ENCODE measurements at regions not wholly inside any gene's neighbourhood (a gene's known extent, or its start where the extent isn't known, plus 50 kb on each side); places are given as distances from the start of the nearest gene placed in this dataset.
A peak's percentile ranks its signal among the peaks of the same experiment; 100 is the strongest.

- H3K9me3 ChIP-seq (ENCODE audit: insufficient read depth, low read depth, low read length), result peaks cover 3% of the 10 kb centered on the region
- no peak overlapping the region for H3K9ac ChIP-seq (ENCODE audit: low read length)
- no CpG with 5 or more reads among the region's 3 CpGs for WGBS (ENCODE audit: extremely low coverage, insufficient coverage, insufficient read length)
- no peak overlapping the region for H2AFZ ChIP-seq (ENCODE audit: insufficient read depth, low read length, poor library complexity)
- peak overlapping the region; percentile 81 for H2AK5ac ChIP-seq (ENCODE audit: low read length)
- peaks cover 28% of the 10 kb centered on the region for H3K79me1 ChIP-seq (ENCODE audit: low read length)
- H2BK120ac ChIP-seq (ENCODE audit: insufficient read depth, low read length, poor library complexity), result peak overlapping the region; percentile 91
- no peak overlapping the region for H3K4me2 ChIP-seq (ENCODE audit: low read length)
- no peak overlapping the region for H3K4me3 ChIP-seq (ENCODE audit: low read depth, low read length)
- H3K18ac ChIP-seq (ENCODE audit: low read length), result peak overlapping the region; percentile 72
- H2BK12ac ChIP-seq (ENCODE audit: low read length), result peak overlapping the region; percentile 94
- H3K4ac ChIP-seq (ENCODE audit: low read depth, low read length), result peak overlapping the region; percentile 68
- peak overlapping the region; percentile 93 for H3K27ac ChIP-seq (ENCODE audit: low read depth, low read length)
- H4K91ac ChIP-seq (ENCODE audit: low read depth, low read length), result peak overlapping the region; percentile 95
- H3K14ac ChIP-seq (ENCODE audit: low read length), result peak overlapping the region; percentile 83
- H4K12ac ChIP-seq (ENCODE audit: low read depth, low read length), result no peak overlapping the region
- DNase-seq, result no peak
- no peak overlapping the region for H3K23ac ChIP-seq (ENCODE audit: low read length)
- H4K8ac ChIP-seq (ENCODE audit: low read depth, low read length), result peak overlapping the region; percentile 73
- peaks cover 1% of the 10 kb centered on the region for H3K79me2 ChIP-seq (ENCODE audit: control insufficient read depth, insufficient read depth, low read length, poor library complexity)
- H3K27me3 ChIP-seq (ENCODE audit: insufficient read depth, low read length), result no peaks in the 10 kb centered on the region
- H3K36me3 ChIP-seq (ENCODE audit: control insufficient read depth in 1 of 2, insufficient read depth in 2 of 2, low read length in 2 of 2), result no peaks in the 10 kb centered on the region
- H3K4me1 ChIP-seq (ENCODE audit: control insufficient read depth in 1 of 2, insufficient read depth in 2 of 2, low read length in 2 of 2), result peaks cover 24 to 32% of the 10 kb centered on the region in 2 experiments
- H2BK5ac ChIP-seq (ENCODE audit: low read depth, low read length, poor library complexity), result peak overlapping the region; percentile 90
Measured at GRCh38 chr20:57076951-57077350, 189.5 kb downstream of the BMP7 start.

GRCh38 chr20:57078116-57078515 is 188.3 kb downstream of the BMP7 start:
- Histone ChIP-seq H2BK12ac (ENCODE audit: low read length) (no peak overlapping the region), H3K4me1 (ENCODE audit: control insufficient read depth in 1 of 2, insufficient read depth in 2 of 2, low read length in 2 of 2) (peaks cover 14 to 21% of the 10 kb centered on the region in 2 experiments), H2AK5ac (ENCODE audit: low read length) (no peak overlapping the region), H3K23ac (ENCODE audit: low read length) (no peak overlapping the region), H3K79me2 (ENCODE audit: control insufficient read depth, insufficient read depth, low read length, poor library complexity) (no peaks in the 10 kb centered on the region), H3K36me3 (ENCODE audit: control insufficient read depth in 1 of 2, insufficient read depth in 2 of 2, low read length in 2 of 2) (no peaks in the 10 kb centered on the region), H4K12ac (ENCODE audit: low read depth, low read length) (no peak overlapping the region), H4K91ac (ENCODE audit: low read depth, low read length) (no peak overlapping the region), H2AFZ (ENCODE audit: insufficient read depth, low read length, poor library complexity) (no peak overlapping the region), H2BK5ac (ENCODE audit: low read depth, low read length, poor library complexity) (no peak overlapping the region), H3K14ac (ENCODE audit: low read length) (no peak overlapping the region), H3K79me1 (ENCODE audit: low read length) (peaks cover 18% of the 10 kb centered on the region), H3K4ac (ENCODE audit: low read depth, low read length) (no peak overlapping the region), H3K4me2 (ENCODE audit: low read length) (no peak overlapping the region), H4K8ac (ENCODE audit: low read depth, low read length) (no peak overlapping the region), H3K27me3 (ENCODE audit: insufficient read depth, low read length) (no peaks in the 10 kb centered on the region), H3K9me3 (ENCODE audit: insufficient read depth, low read depth, low read length) (peaks cover 3% of the 10 kb centered on the region), H3K4me3 (ENCODE audit: low read depth, low read length) (no peak overlapping the region), H3K18ac (ENCODE audit: low read length) (no peak overlapping the region), H2BK120ac (ENCODE audit: insufficient read depth, low read length, poor library complexity) (no peak overlapping the region), H3K27ac (ENCODE audit: low read depth, low read length) (no peak overlapping the region), H3K9ac (ENCODE audit: low read length) (no peak overlapping the region)
- peak in 1 of 2 donors; percentile 63 for DNase-seq
- WGBS (ENCODE audit: extremely low coverage, insufficient coverage, insufficient read length), result no CpG with 5 or more reads among the region's 1 CpG

GRCh38 chr20:57079031-57080005 is 187.1 kb downstream of the BMP7 start:
- no peak overlapping the region for H2BK12ac ChIP-seq (ENCODE audit: low read length)
- no peak overlapping the region for H3K18ac ChIP-seq (ENCODE audit: low read length)
- H3K79me1 ChIP-seq (ENCODE audit: low read length), result peaks cover 13% of the 10 kb centered on the region
- no peaks in the 10 kb centered on the region for H3K27me3 ChIP-seq (ENCODE audit: insufficient read depth, low read length)
- WGBS (ENCODE audit: extremely low coverage, insufficient coverage, insufficient read length), result no CpG with 5 or more reads among the region's 2 CpGs
- no peak overlapping the region for H4K91ac ChIP-seq (ENCODE audit: low read depth, low read length)
- no peak overlapping the region for H2BK120ac ChIP-seq (ENCODE audit: insufficient read depth, low read length, poor library complexity)
- H4K8ac ChIP-seq (ENCODE audit: low read depth, low read length), result no peak overlapping the region
- no peak for DNase-seq
- no peaks in the 10 kb centered on the region for H3K36me3 ChIP-seq (ENCODE audit: control insufficient read depth in 1 of 2, insufficient read depth in 2 of 2, low read length in 2 of 2)
- H3K79me2 ChIP-seq (ENCODE audit: control insufficient read depth, insufficient read depth, low read length, poor library complexity), result no peaks in the 10 kb centered on the region
- H3K4me3 ChIP-seq (ENCODE audit: low read depth, low read length), result no peak overlapping the region
- H2AK5ac ChIP-seq (ENCODE audit: low read length), result no peak overlapping the region
- H4K12ac ChIP-seq (ENCODE audit: low read depth, low read length), result no peak overlapping the region
- no peak overlapping the region for H3K4me2 ChIP-seq (ENCODE audit: low read length)
- no peak overlapping the region for H2BK5ac ChIP-seq (ENCODE audit: low read depth, low read length, poor library complexity)
- no peak overlapping the region for H3K4ac ChIP-seq (ENCODE audit: low read depth, low read length)
- H3K9ac ChIP-seq (ENCODE audit: low read length), result no peak overlapping the region
- H2AFZ ChIP-seq (ENCODE audit: insufficient read depth, low read length, poor library complexity), result no peak overlapping the region
- H3K27ac ChIP-seq (ENCODE audit: low read depth, low read length), result peak overlapping the region; percentile 35
- H3K14ac ChIP-seq (ENCODE audit: low read length), result no peak overlapping the region
- H3K9me3 ChIP-seq (ENCODE audit: insufficient read depth, low read depth, low read length), result peaks cover 6% of the 10 kb centered on the region
- H3K4me1 ChIP-seq (ENCODE audit: control insufficient read depth in 1 of 2, insufficient read depth in 2 of 2, low read length in 2 of 2), result peaks cover 14 to 21% of the 10 kb centered on the region in 2 experiments
- H3K23ac ChIP-seq (ENCODE audit: low read length), result no peak overlapping the region

GRCh38 chr20:57080796-57081195 is 185.6 kb downstream of the BMP7 start:
- no peaks in the 10 kb centered on the region for H3K79me2 ChIP-seq (ENCODE audit: control insufficient read depth, insufficient read depth, low read length, poor library complexity)
- no peak overlapping the region for H3K14ac ChIP-seq (ENCODE audit: low read length)
- no peak overlapping the region for H2BK12ac ChIP-seq (ENCODE audit: low read length)
- no peak overlapping the region for H3K4me3 ChIP-seq (ENCODE audit: low read depth, low read length)
- H3K4me2 ChIP-seq (ENCODE audit: low read length), result no peak overlapping the region
- H3K9me3 ChIP-seq (ENCODE audit: insufficient read depth, low read depth, low read length), result peaks cover 6% of the 10 kb centered on the region
- H3K27me3 ChIP-seq (ENCODE audit: insufficient read depth, low read length), result no peaks in the 10 kb centered on the region
- H3K18ac ChIP-seq (ENCODE audit: low read length), result no peak overlapping the region
- no peak overlapping the region for H2AFZ ChIP-seq (ENCODE audit: insufficient read depth, low read length, poor library complexity)
- no peak overlapping the region for H3K4ac ChIP-seq (ENCODE audit: low read depth, low read length)
- H3K27ac ChIP-seq (ENCODE audit: low read depth, low read length), result no peak overlapping the region
- peak; percentile 48 to 52 for DNase-seq
- no peak overlapping the region for H4K12ac ChIP-seq (ENCODE audit: low read depth, low read length)
- H3K4me1 ChIP-seq (ENCODE audit: control insufficient read depth in 1 of 2, insufficient read depth in 2 of 2, low read length in 2 of 2), result peaks cover 12 to 19% of the 10 kb centered on the region in 2 experiments
- no peak overlapping the region for H3K9ac ChIP-seq (ENCODE audit: low read length)
- no peak overlapping the region for H2BK5ac ChIP-seq (ENCODE audit: low read depth, low read length, poor library complexity)
- no peak overlapping the region for H2BK120ac ChIP-seq (ENCODE audit: insufficient read depth, low read length, poor library complexity)
- H3K23ac ChIP-seq (ENCODE audit: low read length), result no peak overlapping the region
- no peak overlapping the region for H2AK5ac ChIP-seq (ENCODE audit: low read length)
- no peaks in the 10 kb centered on the region for H3K36me3 ChIP-seq (ENCODE audit: control insufficient read depth in 1 of 2, insufficient read depth in 2 of 2, low read length in 2 of 2)
- no peak overlapping the region for H4K91ac ChIP-seq (ENCODE audit: low read depth, low read length)
- H4K8ac ChIP-seq (ENCODE audit: low read depth, low read length), result no peak overlapping the region
- H3K79me1 ChIP-seq (ENCODE audit: low read length), result peaks cover 12% of the 10 kb centered on the region
